ENCODE measurements at regions not wholly inside any gene's neighbourhood (a gene's known extent, or its start where the extent isn't known, plus 50 kb on each side); places are given as distances from the start of the nearest gene placed in this dataset.

DNA sequence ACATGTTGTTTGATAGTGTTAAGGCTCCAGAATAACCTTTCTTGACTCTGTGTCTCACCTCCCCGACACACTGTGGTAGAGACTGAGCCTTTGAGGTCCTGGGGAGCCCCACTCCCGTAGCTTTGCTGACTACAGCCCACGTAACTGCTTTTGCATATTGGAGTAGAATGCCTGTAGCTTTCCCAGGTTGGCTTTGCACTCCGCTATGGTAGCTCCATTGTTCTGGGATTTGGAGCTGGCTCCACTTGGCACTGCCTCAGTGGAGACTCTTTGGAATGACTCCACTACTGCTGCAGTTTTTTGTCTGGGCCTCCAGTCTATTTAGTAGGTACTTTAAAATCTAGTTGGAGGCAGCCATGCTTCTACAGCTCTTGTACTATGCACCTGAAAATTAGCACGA, 56.2 kb upstream of the ANXA1 start:
- TF ChIP-seq, protein P1, sequence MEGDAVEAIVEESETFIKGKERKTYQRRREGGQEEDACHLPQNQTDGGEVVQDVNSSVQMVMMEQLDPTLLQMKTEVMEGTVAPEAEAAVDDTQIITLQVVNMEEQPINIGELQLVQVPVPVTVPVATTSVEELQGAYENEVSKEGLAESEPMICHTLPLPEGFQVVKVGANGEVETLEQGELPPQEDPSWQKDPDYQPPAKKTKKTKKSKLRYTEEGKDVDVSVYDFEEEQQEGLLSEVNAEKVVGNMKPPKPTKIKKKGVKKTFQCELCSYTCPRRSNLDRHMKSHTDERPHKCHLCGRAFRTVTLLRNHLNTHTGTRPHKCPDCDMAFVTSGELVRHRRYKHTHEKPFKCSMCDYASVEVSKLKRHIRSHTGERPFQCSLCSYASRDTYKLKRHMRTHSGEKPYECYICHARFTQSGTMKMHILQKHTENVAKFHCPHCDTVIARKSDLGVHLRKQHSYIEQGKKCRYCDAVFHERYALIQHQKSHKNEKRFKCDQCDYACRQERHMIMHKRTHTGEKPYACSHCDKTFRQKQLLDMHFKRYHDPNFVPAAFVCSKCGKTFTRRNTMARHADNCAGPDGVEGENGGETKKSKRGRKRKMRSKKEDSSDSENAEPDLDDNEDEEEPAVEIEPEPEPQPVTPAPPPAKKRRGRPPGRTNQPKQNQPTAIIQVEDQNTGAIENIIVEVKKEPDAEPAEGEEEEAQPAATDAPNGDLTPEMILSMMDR (conservative IDR thresholded peaks at IDR 0.05 in 1 of 2, IDR thresholded peaks at IDR 0.05 in 1 of 2; ENCODE audit: extremely low read depth in 1 of 2, insufficient read depth in 1 of 2, low read depth in 1 of 2, low read length in 2 of 2): no peak
- no peak for TF ChIP-seq EZH2 (IDR thresholded peaks at IDR 0.05; ENCODE audit: borderline replicate concordance, low read length)
